Suprapubic skin (tissue), 4 donors: ENCODE measurements at regions not wholly inside any gene's neighbourhood (a gene's known extent, or its start where the extent isn't known, plus 50 kb on each side); places are given as distances from the start of the nearest gene placed in this dataset.

ENCODE experiments used
- DNase-seq, 2 donors: peaks; one replicate each; pipeline ENCODE4 v3.0.0-alpha.2; 2019; ENCODE audit warnings: low spot score in 2 of 2
- H3K27ac ChIP-seq: fragments of 200-600 bp; sonication (generic); one replicate; pipeline ENCODE4 v1.5.1; 2019
- H3K27me3 ChIP-seq: fragments of 200-600 bp; sonication (generic); one replicate; pipeline ENCODE4 v1.5.1; 2019
- H3K36me3 ChIP-seq: fragments of 200-600 bp; sonication (generic); one replicate; pipeline ENCODE4 v1.5.1; 2019
- H3K4me1 ChIP-seq: fragments of 200-600 bp; sonication (generic); one replicate; pipeline ENCODE4 v1.5.1; 2019
- H3K4me3 ChIP-seq: fragments of 200-600 bp; sonication (generic); one replicate; pipeline ENCODE4 v1.5.1; 2019; ENCODE audit warnings: mild to moderate bottlenecking
- H3K9me3 ChIP-seq: fragments of 200-600 bp; sonication (generic); one replicate; pipeline ENCODE4 v1.5.1; 2019
- CTCF ChIP-seq, 2 donors: fragments of 200-600 bp in 1 of 2; fragments of 450-650 bp in 1 of 2; sonication (generic) in 1 of 2; IDR thresholded peaks; one replicate each; pipeline ENCODE4 v1.5.1; 2016 to 2019; ENCODE audit warnings: antibody characterized with exemption in 2 of 2, mild to moderate bottlenecking in 1 of 2, moderate library complexity in 1 of 2
- EP300 ChIP-seq: sonication (generic); formaldehyde crosslinking; IDR thresholded peaks from one replicate; pipeline ENCODE4 v1.6.1; 2017; ENCODE audit warnings: antibody characterized with exemption
- POLR2A ChIP-seq, 2 donors: fragments of 450-650 bp; IDR thresholded peaks; one replicate each; pipeline ENCODE4 v1.6.1; 2017; ENCODE audit warnings: antibody characterized with exemption in 2 of 2, mild to moderate bottlenecking in 2 of 2, moderate library complexity in 2 of 2
- POLR2AphosphoS5 ChIP-seq, 3 donors: sonication (generic); formaldehyde crosslinking; IDR thresholded peaks; one replicate each; pipeline ENCODE4 v1.6.1; 2017; ENCODE audit warnings: antibody characterized with exemption in 3 of 3
- WGBS: methylation state at CpG from one replicate; pipeline ENCODE4 v1.1.5; 2018; 5-methylcytosine and 5-hydroxymethylcytosine counted together

GRCh38 chr18:51751901-51752300 lies 554.4 kb upstream of the MEX3C start:
- H3K4me3 ChIP-seq: no peak overlapping the region
- no peak for TF ChIP-seq CTCF (IDR thresholded peaks at IDR 0.05)
- no peak for TF ChIP-seq POLR2AphosphoS5 (IDR thresholded peaks at IDR 0.05)
- no peak for TF ChIP-seq EP300
- no peak for TF ChIP-seq POLR2A (IDR thresholded peaks at IDR 0.05)
- DNase-seq: no peak
- H3K27me3 ChIP-seq: no peaks in the 10 kb centered on the region
- H3K36me3 ChIP-seq: no peaks in the 10 kb centered on the region
- no peaks in the 10 kb centered on the region for H3K4me1 ChIP-seq
- H3K27ac ChIP-seq: no peak overlapping the region
- no peaks in the 10 kb centered on the region for H3K9me3 ChIP-seq
- 76% methylated on average over 4 of the region's 4 CpGs for WGBS

GRCh38 chr18:51753365-51754057 lies 556.0 kb upstream of the MEX3C start:
- Histone ChIP-seq H3K27me3 (no peaks in the 10 kb centered on the region), H3K9me3 (no peaks in the 10 kb centered on the region), H3K27ac (no peak overlapping the region), H3K36me3 (no peaks in the 10 kb centered on the region), H3K4me3 (no peak overlapping the region), H3K4me1 (no peaks in the 10 kb centered on the region)
- DNase-seq: no peak
- TF ChIP-seq POLR2AphosphoS5 (IDR thresholded peaks at IDR 0.05): no peak
- no peak for TF ChIP-seq EP300
- no peak for TF ChIP-seq CTCF (IDR thresholded peaks at IDR 0.05)
- no peak for TF ChIP-seq POLR2A (IDR thresholded peaks at IDR 0.05)
- WGBS: 76% methylated on average over 5 of the region's 5 CpGs

- DNase-seq: no peak
- 65% methylated on average over 4 of the region's 4 CpGs for WGBS
- TF ChIP-seq EP300: no peak
- TF ChIP-seq CTCF (IDR thresholded peaks at IDR 0.05): no peak
- no peak for TF ChIP-seq POLR2AphosphoS5 (IDR thresholded peaks at IDR 0.05)
- TF ChIP-seq POLR2A (IDR thresholded peaks at IDR 0.05): no peak
- H3K27ac ChIP-seq: no peak overlapping the region
- no peaks in the 10 kb centered on the region for H3K27me3 ChIP-seq
- H3K9me3 ChIP-seq: no peaks in the 10 kb centered on the region
- no peaks in the 10 kb centered on the region for H3K36me3 ChIP-seq
- H3K4me3 ChIP-seq: no peak overlapping the region
- H3K4me1 ChIP-seq: no peaks in the 10 kb centered on the region
Measured at GRCh38 chr18:51754566-51754965, 557.1 kb upstream of the MEX3C start.

GRCh38 chr18:51757255-51757924 lies 559.9 kb upstream of the MEX3C start:
- no peaks in the 10 kb centered on the region for H3K27me3 ChIP-seq
- no peak for DNase-seq
- WGBS: 70% methylated on average over 5 of the region's 5 CpGs
- TF ChIP-seq POLR2AphosphoS5 (IDR thresholded peaks at IDR 0.05): no peak
- no peak for TF ChIP-seq POLR2A (IDR thresholded peaks at IDR 0.05)
- TF ChIP-seq CTCF (IDR thresholded peaks at IDR 0.05): no peak
- TF ChIP-seq EP300: no peak
- H3K4me3 ChIP-seq: no peak overlapping the region
- H3K27ac ChIP-seq: no peak overlapping the region
- H3K9me3 ChIP-seq: no peaks in the 10 kb centered on the region
- no peaks in the 10 kb centered on the region for H3K4me1 ChIP-seq
- H3K36me3 ChIP-seq: no peaks in the 10 kb centered on the region

- no peaks in the 10 kb centered on the region for H3K36me3 ChIP-seq
- TF ChIP-seq EP300 (no peak), CTCF (IDR thresholded peaks at IDR 0.05) (no peak), POLR2AphosphoS5 (IDR thresholded peaks at IDR 0.05) (no peak), POLR2A (IDR thresholded peaks at IDR 0.05) (no peak)
- 60% methylated on average over 1 of the region's 1 CpG for WGBS
- H3K4me3 ChIP-seq: no peak overlapping the region
- H3K9me3 ChIP-seq: no peaks in the 10 kb centered on the region
- no peaks in the 10 kb centered on the region for H3K4me1 ChIP-seq
- no peak overlapping the region for H3K27ac ChIP-seq
- no peaks in the 10 kb centered on the region for H3K27me3 ChIP-seq
- DNase-seq: no peak
Measured at GRCh38 chr18:51762373-51762772, 564.9 kb upstream of the MEX3C start.
